ENCODE measurements at regions not wholly inside any gene's neighbourhood (a gene's known extent, or its start where the extent isn't known, plus 50 kb on each side); places are given as distances from the start of the nearest gene placed in this dataset.

GRCh38 chr7:133186060-133186459 lies 66.8 kb upstream of the EXOC4 start:
- TF ChIP-seq EZH2 (IDR thresholded peaks at IDR 0.05; ENCODE audit: low read length, unreplicated experiment) (no peak), CTCF (conservative IDR thresholded peaks at IDR 0.05; ENCODE audit: low read depth, low read length) (no peak)

All from PC-3 (cell line).